ENCODE measurements at regions not wholly inside any gene's neighbourhood (a gene's known extent, or its start where the extent isn't known, plus 50 kb on each side); places are given as distances from the start of the nearest gene placed in this dataset.
"Not testable (repeated sequence)": the region's sequence is repeated elsewhere in the genome, so short reads cannot be mapped to it uniquely, and the experiment has no call there.

DNA sequence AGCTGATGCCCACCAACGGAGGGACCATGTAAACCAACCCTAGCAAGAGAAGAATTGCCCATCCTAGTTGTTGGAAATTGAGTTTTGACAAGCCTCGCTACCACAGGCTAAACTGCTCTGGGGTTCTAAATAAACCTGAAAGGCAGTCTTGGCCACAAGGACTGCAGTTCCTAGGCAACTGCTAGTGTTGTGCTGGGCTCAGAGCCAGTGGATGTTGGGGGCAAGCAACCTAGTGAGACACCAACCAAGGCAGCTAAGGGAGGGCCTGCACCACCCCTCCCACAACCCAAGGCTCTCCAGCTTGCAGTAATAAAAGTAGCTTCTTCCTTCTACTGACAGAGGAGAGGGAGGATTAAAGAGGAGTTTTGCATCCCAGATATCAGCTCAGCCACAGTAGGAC, 102.4 kb upstream of the PKN2 start:
- TF ChIP-seq, protein P1, sequence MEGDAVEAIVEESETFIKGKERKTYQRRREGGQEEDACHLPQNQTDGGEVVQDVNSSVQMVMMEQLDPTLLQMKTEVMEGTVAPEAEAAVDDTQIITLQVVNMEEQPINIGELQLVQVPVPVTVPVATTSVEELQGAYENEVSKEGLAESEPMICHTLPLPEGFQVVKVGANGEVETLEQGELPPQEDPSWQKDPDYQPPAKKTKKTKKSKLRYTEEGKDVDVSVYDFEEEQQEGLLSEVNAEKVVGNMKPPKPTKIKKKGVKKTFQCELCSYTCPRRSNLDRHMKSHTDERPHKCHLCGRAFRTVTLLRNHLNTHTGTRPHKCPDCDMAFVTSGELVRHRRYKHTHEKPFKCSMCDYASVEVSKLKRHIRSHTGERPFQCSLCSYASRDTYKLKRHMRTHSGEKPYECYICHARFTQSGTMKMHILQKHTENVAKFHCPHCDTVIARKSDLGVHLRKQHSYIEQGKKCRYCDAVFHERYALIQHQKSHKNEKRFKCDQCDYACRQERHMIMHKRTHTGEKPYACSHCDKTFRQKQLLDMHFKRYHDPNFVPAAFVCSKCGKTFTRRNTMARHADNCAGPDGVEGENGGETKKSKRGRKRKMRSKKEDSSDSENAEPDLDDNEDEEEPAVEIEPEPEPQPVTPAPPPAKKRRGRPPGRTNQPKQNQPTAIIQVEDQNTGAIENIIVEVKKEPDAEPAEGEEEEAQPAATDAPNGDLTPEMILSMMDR (IDR thresholded peaks at IDR 0.05; ENCODE audit: control extremely low read depth, extremely low read depth, low read depth, missing control alignments), result no peak
- CTCF ChIA-PET, result interaction anchor here (1.0 kb wide), 1 partner anchor 9 kb away, joined by 3 read pairs; no protein-coding TSS in a partner anchor
- POLR2A ChIA-PET, result no interaction called here
- DNase-seq (ENCODE audit: extremely low spot score), result no peak

DNA sequence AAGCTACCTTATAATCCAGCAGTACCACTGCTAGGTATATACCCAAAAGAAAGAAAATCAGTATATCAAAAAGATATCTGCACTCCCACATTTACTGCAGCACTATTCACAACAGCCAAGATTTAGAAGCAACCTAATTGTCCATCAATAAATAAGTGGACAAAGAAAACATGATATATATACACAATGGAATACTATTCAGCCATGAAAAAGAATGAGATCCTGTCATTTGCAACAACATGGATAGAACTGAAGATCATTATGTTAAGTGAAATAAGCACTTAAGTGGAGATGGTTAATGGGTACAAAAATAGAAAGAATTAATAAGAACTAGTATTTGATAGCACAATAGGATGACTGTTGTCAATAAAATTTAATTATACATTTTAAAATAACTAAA, 90.7 kb upstream of the PKN2 start:
- POLR2A ChIA-PET, result no interaction called here
- TF ChIP-seq, protein P1 (IDR thresholded peaks at IDR 0.05; ENCODE audit: control extremely low read depth, extremely low read depth, low read depth, missing control alignments), result no peak
- CTCF ChIA-PET, result interaction anchor here (1.1 to 2.0 kb wide), 3 partner anchors 10 to 1300 kb away, joined by 3 to 7 read pairs (median 5); no protein-coding TSS in a partner anchor
- no peak for DNase-seq (ENCODE audit: extremely low spot score)

DNA sequence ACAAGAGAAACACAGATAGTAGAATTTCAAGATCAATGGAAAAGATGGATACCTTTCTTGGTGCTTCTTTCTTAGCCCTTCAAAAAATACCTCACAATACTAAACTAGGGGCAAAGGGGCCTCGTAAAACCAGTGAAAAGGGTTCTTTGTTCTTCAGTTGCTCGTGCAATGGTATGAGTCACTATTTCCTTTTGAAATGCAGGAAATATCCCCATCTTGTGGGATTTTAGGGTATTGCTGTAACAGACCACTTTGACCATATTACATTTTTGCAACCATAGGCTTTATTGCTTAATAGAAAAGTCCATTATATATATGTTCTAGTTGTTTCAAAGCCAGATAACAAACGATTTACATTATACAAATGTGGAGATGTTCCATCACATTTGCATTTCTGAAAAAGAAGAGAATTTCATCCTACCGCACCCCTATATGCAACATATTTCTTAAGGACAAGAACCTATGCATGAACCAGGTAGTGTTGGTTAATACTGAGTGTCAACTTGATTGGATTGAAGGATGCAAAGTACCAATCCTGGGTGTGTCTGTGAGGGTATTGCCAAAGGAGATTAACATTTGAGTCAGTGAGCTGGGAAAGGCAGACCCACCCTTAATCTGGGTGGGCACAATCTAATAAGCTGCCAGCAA, 88.6 kb upstream of the PKN2 start:
- POLR2A ChIA-PET, result no interaction called here
- TF ChIP-seq, protein P1 (IDR thresholded peaks at IDR 0.05; ENCODE audit: control extremely low read depth, extremely low read depth, low read depth, missing control alignments), result peak; percentile 52
- CTCF ChIA-PET, result interaction anchor here (0.9 kb wide), 1 partner anchor 1436 kb away, joined by 3 read pairs; no protein-coding TSS in a partner anchor
- DNase-seq (ENCODE audit: extremely low spot score), result peak; percentile 20

DNA sequence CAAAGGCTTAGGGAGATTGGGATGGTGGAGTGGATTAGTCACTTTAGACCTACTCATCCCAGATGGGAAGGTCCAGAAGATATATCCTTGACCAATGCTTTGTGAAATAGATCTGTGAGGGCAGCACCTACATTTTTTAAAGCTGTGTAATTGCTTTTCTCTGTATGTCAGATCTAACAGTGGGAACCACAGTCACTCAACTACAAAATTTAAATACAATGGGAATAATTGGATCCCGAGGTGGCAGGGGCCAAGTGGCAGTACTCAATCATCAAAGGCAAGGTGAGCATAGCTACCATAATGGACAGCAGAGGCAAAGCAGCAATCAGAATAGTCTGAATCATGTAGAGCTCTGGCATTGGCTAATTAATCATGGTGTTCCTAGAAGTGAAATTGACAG, 86.1 kb upstream of the PKN2 start:
- CTCF ChIA-PET, result not testable (repeated sequence)

DNA sequence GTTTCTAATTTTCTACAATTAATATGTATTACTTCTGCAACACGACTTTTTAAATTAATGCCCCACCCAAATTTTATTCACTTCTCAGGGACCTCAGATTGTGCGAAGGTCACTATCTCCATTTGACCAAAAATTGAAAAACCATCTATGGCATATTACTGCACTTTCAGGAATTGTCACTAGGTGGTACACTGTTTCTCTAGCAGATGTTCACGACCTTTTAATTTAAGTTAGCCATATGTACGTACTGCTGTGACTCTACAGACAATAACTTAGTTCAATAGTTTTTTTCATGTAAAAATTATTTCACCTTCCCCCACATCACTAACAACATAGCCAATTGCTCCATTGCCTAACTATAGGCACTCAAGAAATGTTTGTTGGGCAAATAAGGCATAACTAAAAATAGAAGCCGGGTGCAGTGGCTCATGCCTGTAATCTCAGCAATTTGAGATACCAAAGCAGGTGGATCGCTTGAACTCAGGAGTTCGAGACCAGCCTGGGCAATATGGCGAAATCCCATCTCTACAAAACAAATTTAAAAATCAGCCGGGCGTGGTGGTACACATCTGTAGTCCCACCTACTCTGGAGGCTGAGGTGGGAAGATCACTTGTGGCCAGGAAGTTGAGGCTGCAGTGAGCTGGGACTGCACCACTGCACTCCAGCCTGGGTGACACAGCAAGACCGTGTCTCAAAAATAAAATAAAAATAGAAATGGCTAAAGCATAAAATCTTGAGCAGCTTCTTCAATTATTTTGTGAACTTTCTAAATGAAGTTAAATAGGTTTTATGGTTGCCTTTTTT, 75.7 kb upstream of the PKN2 start:
- peak; percentile 37 for DNase-seq (ENCODE audit: extremely low spot score)
- TF ChIP-seq, protein P1 (IDR thresholded peaks at IDR 0.05; ENCODE audit: control extremely low read depth, extremely low read depth, low read depth, missing control alignments), result peak; percentile 58
- ChIA-PET CTCF (interaction anchor here (1.8 kb wide), 1 partner anchor 9 kb away, joined by 7 read pairs; no protein-coding TSS in a partner anchor), POLR2A (no interaction called here)

More for the DNA sequence above, 86.1 kb upstream of the PKN2 start:
- POLR2A ChIA-PET; DNase-seq (ENCODE audit: extremely low spot score): not testable (repeated sequence)

DNA sequence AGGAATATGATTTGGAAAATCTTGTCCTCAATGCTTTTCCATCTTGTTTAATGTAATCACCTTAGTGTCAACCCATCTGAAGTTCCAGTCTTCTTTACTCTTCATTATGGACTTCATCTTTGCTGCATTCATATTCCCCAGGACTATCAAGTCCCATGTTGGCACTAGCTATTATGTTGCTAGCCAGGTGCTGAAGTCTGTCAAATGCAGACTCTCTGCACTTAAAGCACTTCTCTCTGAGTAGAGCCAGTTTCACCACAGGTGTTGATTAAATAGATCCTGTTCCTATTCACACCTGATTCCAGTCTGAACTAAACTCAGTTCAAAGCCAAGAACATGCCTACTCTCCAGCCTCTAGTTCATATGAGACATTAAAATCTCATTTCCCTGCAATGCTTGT, 75.0 kb upstream of the PKN2 start:
- TF ChIP-seq, protein P1 (IDR thresholded peaks at IDR 0.05; ENCODE audit: control extremely low read depth, extremely low read depth, low read depth, missing control alignments), result no peak
- ChIA-PET CTCF (interaction anchor here (0.8 to 1.8 kb wide), 2 partner anchors 9 to 267 kb away, joined by 3 to 7 read pairs; no protein-coding TSS in a partner anchor), POLR2A (no interaction called here)
- DNase-seq (ENCODE audit: extremely low spot score), result no peak

DNA sequence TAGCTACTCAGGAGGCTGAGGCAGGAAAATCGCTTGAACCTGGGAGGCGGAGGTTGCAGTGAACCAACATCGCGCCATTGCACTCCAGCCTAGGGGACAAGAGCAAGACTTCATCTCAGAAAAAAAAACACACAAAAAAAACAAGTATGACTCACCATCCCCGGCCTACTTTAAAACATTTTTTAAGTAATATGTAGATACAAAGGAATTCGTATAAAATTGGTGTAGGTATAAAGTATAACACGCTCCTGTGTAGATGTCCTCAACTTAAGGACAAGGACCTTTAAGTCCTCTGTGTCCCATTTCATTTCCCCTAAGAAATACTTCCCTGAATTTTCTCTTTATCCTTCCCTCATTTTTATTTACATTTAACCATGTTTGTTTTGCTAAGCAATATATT, 73.4 kb upstream of the PKN2 start:
- TF ChIP-seq, protein P1 (IDR thresholded peaks at IDR 0.05; ENCODE audit: control extremely low read depth, extremely low read depth, low read depth, missing control alignments), result no peak
- POLR2A ChIA-PET, result no interaction called here
- CTCF ChIA-PET, result interaction anchor here (1.3 kb wide), 1 partner anchor 46 kb away, joined by 4 read pairs; no protein-coding TSS in a partner anchor
- no peak for DNase-seq (ENCODE audit: extremely low spot score)

All from GM10248 (cell line).